HUES6 (cell line): ENCODE measurements at regions not wholly inside any gene's neighbourhood (a gene's known extent, or its start where the extent isn't known, plus 50 kb on each side); places are given as distances from the start of the nearest gene placed in this dataset.

Experiments
- H3K27ac ChIP-seq: 2 replicates; pipeline ENCODE4 v1.7.0; 2013; ENCODE audit warnings: low read depth, mild to moderate bottlenecking, low read length, inconsistent platforms
- H3K27me3 ChIP-seq: 2 replicates; pipeline ENCODE4 v1.6.1; 2013; ENCODE audit warnings: low read length; ENCODE audit not compliant: control insufficient read depth, insufficient read depth
- H3K36me3 ChIP-seq: 2 replicates; pipeline ENCODE4 v1.6.1; 2013; ENCODE audit warnings: low read length; ENCODE audit not compliant: control insufficient read depth, insufficient read depth
- H3K4me1 ChIP-seq: 2 replicates; pipeline ENCODE4 v1.6.1; 2013; ENCODE audit warnings: low read length; ENCODE audit not compliant: control insufficient read depth, insufficient read depth
- H3K4me3 ChIP-seq: 2 replicates; pipeline ENCODE4 v1.5.1; 2013; ENCODE audit warnings: low read depth, low read length
- H3K9ac ChIP-seq: one replicate; pipeline ENCODE4 v1.6.1; 2013; ENCODE audit warnings: mild to moderate bottlenecking, low read length
- H3K9me3 ChIP-seq: 2 replicates; pipeline ENCODE4 v1.6.1; 2013; ENCODE audit warnings: low read depth, low read length; ENCODE audit not compliant: control insufficient read depth, insufficient read depth

DNA sequence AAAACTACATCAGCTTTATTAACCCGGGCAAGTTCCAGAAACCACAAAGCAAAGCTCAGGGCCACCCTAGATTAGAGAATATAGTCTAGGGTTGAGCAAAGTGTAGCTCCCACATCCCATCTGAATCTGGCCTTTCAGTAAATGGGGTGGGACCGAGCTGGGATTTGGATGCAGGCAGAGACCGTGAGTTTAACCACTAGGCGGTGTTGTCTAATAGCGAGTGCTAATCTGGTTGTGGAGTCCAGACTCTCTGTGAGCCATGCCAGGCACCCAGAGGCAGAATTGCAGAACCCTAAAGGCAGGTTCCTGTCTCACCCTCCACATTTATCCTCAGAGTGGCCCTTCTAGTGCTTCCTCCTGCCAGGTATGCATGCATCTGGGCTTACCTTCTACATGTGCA, 435.9 kb downstream of the TSN start:
- Histone ChIP-seq H3K36me3 (no peaks in the 10 kb centered on the region), H3K27me3 (no peaks in the 10 kb centered on the region), H3K9me3 (no peaks in the 10 kb centered on the region; the same call in none of the 2 replicates), H3K4me1 (0 out of 2 replicates have a peak, but pooled peaks cover 12% of the 10 kb centered on the region), H3K4me3 (no peak overlapping the region), H3K27ac (no peak overlapping the region), H3K9ac (no peak overlapping the region)

DNA sequence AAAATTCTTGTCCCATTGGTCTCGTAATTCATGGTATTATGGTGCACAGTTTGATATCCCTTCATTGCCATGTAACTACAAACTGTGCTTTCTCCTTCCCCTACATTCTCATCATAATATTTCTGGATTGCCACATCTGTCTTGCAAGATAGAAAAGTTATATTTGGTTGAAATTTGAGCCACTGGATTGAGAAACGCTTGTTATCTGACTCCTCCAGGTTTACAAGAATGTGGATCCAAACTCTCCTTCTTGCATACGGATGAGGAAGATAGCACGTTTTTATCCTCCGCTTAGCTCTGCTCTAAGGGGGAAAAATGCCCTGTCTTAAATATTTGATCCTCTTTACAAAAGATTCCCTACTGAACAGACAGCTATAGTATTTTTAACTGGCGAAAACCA, 438.2 kb downstream of the TSN start:
- Histone ChIP-seq H3K27me3 (no peaks in the 10 kb centered on the region), H3K4me3 (no peak overlapping the region), H3K9me3 (no peaks in the 10 kb centered on the region; the same call in none of the 2 replicates), H3K36me3 (no peaks in the 10 kb centered on the region), H3K9ac (no peak overlapping the region), H3K4me1 (0 out of 2 replicates have a peak, but pooled peaks cover 7% of the 10 kb centered on the region), H3K27ac (no peak overlapping the region)

DNA sequence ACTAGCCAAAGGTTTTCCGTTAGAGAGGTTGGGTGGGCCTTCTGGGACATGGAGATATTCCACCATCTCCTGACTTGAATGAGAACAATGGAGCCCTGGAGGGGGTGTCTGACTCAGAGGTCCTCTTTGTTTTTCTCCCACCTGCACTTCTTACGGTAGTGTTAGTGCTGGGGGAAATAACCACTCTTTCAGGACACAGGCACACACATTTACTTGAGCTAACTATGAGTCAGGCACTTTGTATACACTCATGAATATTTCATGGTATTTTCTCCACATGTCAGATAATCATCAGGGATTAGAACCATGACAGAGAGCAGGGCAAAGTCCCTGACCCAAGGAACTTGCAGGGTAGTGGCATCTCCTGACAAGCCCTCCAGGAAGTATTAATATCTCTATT, 439.1 kb downstream of the TSN start:
- no peak overlapping the region for H3K9ac ChIP-seq
- H3K4me3 ChIP-seq, result no peak overlapping the region
- H3K9me3 ChIP-seq, result no peaks in the 10 kb centered on the region; the same call in none of the 2 replicates
- no peaks in the 10 kb centered on the region for H3K27me3 ChIP-seq
- H3K36me3 ChIP-seq, result no peaks in the 10 kb centered on the region
- no peak overlapping the region for H3K27ac ChIP-seq
- 0 out of 2 replicates have a peak, but pooled peaks cover 7% of the 10 kb centered on the region for H3K4me1 ChIP-seq

DNA sequence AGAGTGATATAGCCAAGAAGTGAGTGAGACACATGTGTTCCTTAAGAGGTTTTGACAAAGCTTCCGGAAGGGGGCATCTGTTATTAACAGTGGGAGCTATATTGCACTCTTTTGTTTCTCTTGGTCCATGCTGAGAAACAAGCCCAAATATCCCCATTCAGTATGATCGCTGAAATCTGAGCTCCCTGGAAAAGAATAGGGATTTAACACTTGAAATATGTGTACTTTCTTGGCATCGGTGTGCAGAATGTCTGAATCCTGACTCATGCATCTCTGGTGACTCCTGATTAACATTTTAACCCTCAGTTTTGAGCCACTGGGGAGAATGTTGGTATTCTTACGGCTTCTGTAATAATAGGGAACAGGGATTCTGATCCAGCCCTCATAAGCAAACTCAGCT, 448.1 kb downstream of the TSN start:
- H3K9me3 ChIP-seq, result no peaks in the 10 kb centered on the region
- H3K4me1 ChIP-seq, result no peaks in the 10 kb centered on the region
- H3K27me3 ChIP-seq, result peaks cover 31% of the 10 kb centered on the region
- no peak overlapping the region for H3K9ac ChIP-seq
- H3K4me3 ChIP-seq, result no peak overlapping the region
- no peaks in the 10 kb centered on the region for H3K36me3 ChIP-seq
- no peak overlapping the region for H3K27ac ChIP-seq

DNA sequence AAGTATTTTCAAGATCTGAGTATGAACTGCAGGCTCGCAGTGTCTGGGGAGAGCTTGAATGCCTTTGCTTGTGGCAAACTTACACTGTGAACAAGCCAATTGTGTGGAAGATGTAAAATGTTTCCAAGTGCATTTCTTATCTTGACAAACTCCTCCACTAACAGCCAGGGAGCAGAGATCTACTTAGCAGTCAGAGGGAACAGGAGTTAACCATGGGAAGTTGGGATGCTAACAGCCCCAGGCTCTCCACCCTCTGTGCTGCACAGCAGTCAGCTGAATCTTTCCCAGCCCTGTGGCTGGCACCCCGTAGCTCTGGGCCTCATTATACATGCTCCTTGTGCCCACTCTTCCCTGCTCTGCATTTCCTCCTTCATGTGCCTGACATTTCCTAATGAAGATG, 450.2 kb downstream of the TSN start:
- Histone ChIP-seq H3K27me3 (peaks cover 39% of the 10 kb centered on the region), H3K4me3 (no peak overlapping the region), H3K4me1 (no peaks in the 10 kb centered on the region), H3K27ac (no peak overlapping the region), H3K36me3 (no peaks in the 10 kb centered on the region), H3K9me3 (no peaks in the 10 kb centered on the region), H3K9ac (no peak overlapping the region)

DNA sequence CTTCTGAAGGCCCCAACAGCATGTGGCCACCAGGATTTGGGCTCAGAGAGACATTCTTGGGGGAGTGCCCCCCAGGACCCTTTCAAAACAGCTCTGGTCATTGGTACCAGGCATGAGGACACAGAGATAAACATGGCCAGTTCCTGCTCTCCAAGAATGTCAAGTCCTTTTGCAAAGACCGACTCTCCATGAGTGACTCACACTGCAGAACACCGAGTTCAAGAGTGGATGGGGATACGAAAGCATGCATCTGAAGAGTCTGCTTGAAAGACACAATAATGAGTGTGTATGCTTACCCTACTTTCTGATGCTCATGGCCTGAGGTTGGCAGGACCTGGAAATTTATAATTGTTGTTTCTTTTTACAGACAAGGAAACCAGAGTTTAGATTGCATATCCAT, 450.6 kb downstream of the TSN start:
- Histone ChIP-seq H3K36me3 (no peaks in the 10 kb centered on the region), H3K4me1 (no peaks in the 10 kb centered on the region), H3K27me3 (peaks cover 39% of the 10 kb centered on the region), H3K27ac (no peak overlapping the region), H3K4me3 (no peak overlapping the region), H3K9me3 (no peaks in the 10 kb centered on the region), H3K9ac (no peak overlapping the region)

DNA sequence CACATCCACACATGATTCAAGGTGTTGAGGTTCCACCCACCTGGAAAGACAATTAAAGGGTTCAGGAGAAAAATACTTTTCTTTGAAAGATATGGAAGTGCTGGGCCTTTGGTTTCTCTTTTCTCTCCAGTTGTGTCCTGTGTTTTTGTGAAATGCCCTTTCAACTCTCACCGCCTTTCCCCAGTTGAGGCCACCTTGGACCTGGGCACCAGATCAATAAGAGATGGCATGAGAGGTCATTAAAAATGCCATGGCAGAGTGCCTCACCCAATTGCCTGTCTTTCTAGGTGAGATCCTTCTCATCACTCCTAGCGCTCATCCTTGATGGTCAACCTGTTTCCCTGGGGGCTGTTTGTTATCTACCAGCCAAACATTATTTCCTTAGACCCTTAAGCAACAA, 453.9 kb downstream of the TSN start:
- H3K27me3 ChIP-seq, result peaks cover 35% of the 10 kb centered on the region
- no peaks in the 10 kb centered on the region for H3K36me3 ChIP-seq
- no peaks in the 10 kb centered on the region for H3K9me3 ChIP-seq
- H3K9ac ChIP-seq, result no peak overlapping the region
- no peak overlapping the region for H3K27ac ChIP-seq
- H3K4me3 ChIP-seq, result no peak overlapping the region
- no peaks in the 10 kb centered on the region for H3K4me1 ChIP-seq

DNA sequence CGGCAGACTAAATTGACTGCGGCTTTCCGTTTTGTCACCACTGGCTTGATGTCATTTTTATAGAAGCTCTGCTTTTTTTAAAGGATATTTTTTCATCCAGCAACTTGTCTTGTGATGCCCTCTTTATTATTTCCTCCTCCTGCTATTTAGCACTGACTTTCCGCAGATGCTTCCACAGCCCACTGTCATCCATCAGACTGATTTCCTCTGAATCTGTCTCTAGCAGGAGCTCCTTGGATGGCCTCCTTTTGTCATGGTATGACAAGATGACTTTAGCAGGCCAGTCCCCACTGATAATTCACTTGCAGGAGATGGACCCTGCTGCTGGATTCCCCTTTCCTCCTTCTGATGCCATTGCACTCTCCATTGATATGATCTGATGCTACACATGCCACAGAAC, 454.6 kb downstream of the TSN start:
- Histone ChIP-seq H3K27me3 (peaks cover 28% of the 10 kb centered on the region), H3K4me3 (no peak overlapping the region), H3K36me3 (no peaks in the 10 kb centered on the region), H3K27ac (no peak overlapping the region), H3K9ac (no peak overlapping the region), H3K9me3 (no peaks in the 10 kb centered on the region), H3K4me1 (no peaks in the 10 kb centered on the region)

DNA sequence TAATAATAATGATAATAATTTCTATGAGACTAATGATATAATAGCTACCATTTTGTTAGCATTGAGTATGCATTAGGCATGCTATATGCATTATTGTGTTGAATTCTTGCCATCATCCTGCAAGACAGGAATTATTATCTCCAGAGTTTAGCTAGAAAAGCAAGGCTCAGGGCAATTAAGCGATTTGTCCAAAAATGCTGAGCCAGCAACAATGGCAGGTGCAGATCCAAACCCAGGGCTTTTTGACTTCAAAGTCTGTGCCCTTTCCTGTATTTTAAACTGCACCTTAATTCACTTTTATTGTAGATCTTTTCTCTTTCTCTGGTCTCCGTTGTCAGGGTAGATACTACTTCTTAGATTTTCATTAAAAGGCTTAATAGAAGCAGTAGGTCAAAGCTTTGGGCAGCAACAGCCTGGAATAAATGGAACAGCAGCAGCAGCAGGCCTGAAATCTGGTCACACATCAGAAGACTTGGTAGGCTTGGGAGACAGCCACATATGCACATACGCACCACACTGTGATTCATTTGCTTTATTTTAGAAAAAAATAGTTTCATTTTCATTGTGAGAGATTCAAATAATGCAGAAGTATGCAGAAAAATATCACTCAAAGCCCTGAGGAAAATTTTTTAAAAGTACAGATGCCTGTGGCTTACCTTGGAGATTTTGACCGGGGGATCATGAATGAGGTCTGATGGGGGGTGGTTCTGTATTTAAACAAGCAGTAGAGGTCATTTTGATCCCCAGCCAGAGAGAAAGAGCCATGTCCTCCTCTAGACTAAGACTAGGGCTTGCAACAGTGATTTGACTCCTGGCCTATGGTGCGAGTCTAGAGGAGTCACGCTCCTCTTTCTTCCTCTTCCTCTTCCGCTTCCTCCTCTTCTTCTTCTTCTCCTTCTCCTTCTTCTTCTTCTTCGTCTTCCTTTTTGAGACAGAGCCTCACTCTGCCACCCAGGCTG, 455.7 kb downstream of the TSN start:
- H3K27me3 ChIP-seq, result peaks cover 24% of the 10 kb centered on the region
- H3K4me1 ChIP-seq, result no peaks in the 10 kb centered on the region
- no peak overlapping the region for H3K27ac ChIP-seq
- H3K36me3 ChIP-seq, result no peaks in the 10 kb centered on the region
- H3K4me3 ChIP-seq, result no peak overlapping the region
- no peak overlapping the region for H3K9ac ChIP-seq
- H3K9me3 ChIP-seq, result no peaks in the 10 kb centered on the region

DNA sequence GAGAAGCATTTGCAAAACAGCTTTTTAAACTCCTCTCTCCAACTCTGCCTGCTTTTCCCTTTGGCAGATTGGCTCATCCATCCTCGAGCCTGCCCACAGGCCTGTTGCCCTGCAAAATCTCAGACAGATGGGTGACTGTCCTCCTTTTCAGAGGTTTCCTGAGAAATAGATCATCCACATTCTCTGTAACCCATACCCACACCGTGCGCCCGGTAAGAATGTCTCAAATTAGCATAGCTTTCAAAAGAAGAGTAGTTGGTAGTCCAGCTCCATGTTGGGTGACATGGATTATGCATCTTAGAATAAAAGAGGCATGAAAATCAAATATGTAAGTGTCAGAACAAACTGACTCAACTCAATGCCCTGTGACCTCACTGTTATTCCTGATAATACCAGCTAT, 457.9 kb downstream of the TSN start:
- Histone ChIP-seq H3K9me3 (no peaks in the 10 kb centered on the region), H3K4me3 (no peak overlapping the region), H3K36me3 (no peaks in the 10 kb centered on the region), H3K9ac (no peak overlapping the region), H3K27ac (no peak overlapping the region), H3K4me1 (no peaks in the 10 kb centered on the region), H3K27me3 (peaks cover 8% of the 10 kb centered on the region; the same call in 1 of the 2 replicates)

DNA sequence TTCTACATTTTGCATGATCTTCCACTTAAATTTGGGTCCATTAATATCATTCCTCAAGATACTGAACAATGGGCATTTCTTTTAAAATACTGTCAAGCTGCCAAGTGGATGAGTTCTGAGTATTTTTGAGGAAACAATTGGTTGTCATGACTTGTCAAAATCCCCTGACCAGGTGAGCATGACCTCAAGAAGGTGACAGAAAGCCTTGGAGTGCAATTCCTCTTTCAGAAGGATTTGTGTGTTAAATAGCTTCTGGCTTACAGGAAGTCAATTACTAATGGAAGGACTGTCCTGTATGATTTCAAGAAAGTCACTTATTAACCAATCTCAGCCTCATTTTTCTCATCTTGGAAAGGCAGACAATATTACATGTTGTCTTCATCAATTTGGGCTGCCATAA, 460.6 kb downstream of the TSN start:
- H3K4me3 ChIP-seq, result no peak overlapping the region
- H3K9me3 ChIP-seq, result no peaks in the 10 kb centered on the region
- H3K9ac ChIP-seq, result no peak overlapping the region
- no peaks in the 10 kb centered on the region for H3K27me3 ChIP-seq
- H3K4me1 ChIP-seq, result no peaks in the 10 kb centered on the region
- H3K27ac ChIP-seq, result no peak overlapping the region
- H3K36me3 ChIP-seq, result no peaks in the 10 kb centered on the region
